CD4-positive, alpha-beta T cell treated with Interleukin-15 for 4 hours (primary cell): ENCODE measurements at regions not wholly inside any gene's neighbourhood (a gene's known extent, or its start where the extent isn't known, plus 50 kb on each side); places are given as distances from the start of the nearest gene placed in this dataset.
A peak's percentile ranks its signal among the peaks of the same experiment; 100 is the strongest.

ENCODE experiments used
- DNase-seq: peaks from one replicate; pipeline ENCODE4 v3.0.0-alpha.2; 2020; ENCODE audit warnings: low spot score

- DNase-seq = no peak
Observed at GRCh38 chr10:3987143-3987974, 202.3 kb upstream of the KLF6 start.

GRCh38 chr10:3986493-3987142, 201.6 kb upstream of the KLF6 start:
- DNase-seq = no peak

- no peak for DNase-seq
Observed at GRCh38 chr10:3982746-3983442, 197.9 kb upstream of the KLF6 start.

- DNase-seq = no peak
Observed at GRCh38 chr10:3981300-3981699, 196.3 kb upstream of the KLF6 start.

GRCh38 chr10:3980660-3981059, 195.7 kb upstream of the KLF6 start:
- no peak for DNase-seq

- DNase-seq = no peak
Observed at GRCh38 chr10:3980144-3980543, 195.1 kb upstream of the KLF6 start.

- DNase-seq = peak; percentile 70
Observed at GRCh38 chr10:3978761-3979160, 193.8 kb upstream of the KLF6 start.

GRCh38 chr10:3978174-3978573, 193.2 kb upstream of the KLF6 start:
- DNase-seq = no peak

- DNase-seq = no peak
Observed at GRCh38 chr10:3977761-3978160, 192.8 kb upstream of the KLF6 start.

- DNase-seq = peak; percentile 66
Observed at GRCh38 chr10:3976718-3977117, 191.7 kb upstream of the KLF6 start.

GRCh38 chr10:3976171-3976570, 191.2 kb upstream of the KLF6 start:
- no peak for DNase-seq

- no peak for DNase-seq
Observed at GRCh38 chr10:3975016-3975415, 190.0 kb upstream of the KLF6 start.

- DNase-seq = peak; percentile 72
Observed at GRCh38 chr10:3972460-3973301, 187.7 kb upstream of the KLF6 start.

GRCh38 chr10:3971713-3972112, 186.7 kb upstream of the KLF6 start:
- no peak for DNase-seq

- DNase-seq = no peak
Observed at GRCh38 chr10:3969876-3970666, 185.1 kb upstream of the KLF6 start.

- DNase-seq = no peak
Observed at GRCh38 chr10:3968727-3969126, 183.7 kb upstream of the KLF6 start.

GRCh38 chr10:3964516-3964915, 179.5 kb upstream of the KLF6 start:
- DNase-seq = no peak

- DNase-seq = no peak
Observed at GRCh38 chr10:3963191-3963673, 178.2 kb upstream of the KLF6 start.

- DNase-seq = peak; percentile 77
Observed at GRCh38 chr10:3961082-3961481, 176.1 kb upstream of the KLF6 start.

GRCh38 chr10:3960496-3960895, 175.5 kb upstream of the KLF6 start:
- no peak for DNase-seq
